ENCODE measurements at regions not wholly inside any gene's neighbourhood (a gene's known extent, or its start where the extent isn't known, plus 50 kb on each side); places are given as distances from the start of the nearest gene placed in this dataset.
"Not testable (repeated sequence)": the region's sequence is repeated elsewhere in the genome, so short reads cannot be mapped to it uniquely, and the experiment has no call there.

DNA sequence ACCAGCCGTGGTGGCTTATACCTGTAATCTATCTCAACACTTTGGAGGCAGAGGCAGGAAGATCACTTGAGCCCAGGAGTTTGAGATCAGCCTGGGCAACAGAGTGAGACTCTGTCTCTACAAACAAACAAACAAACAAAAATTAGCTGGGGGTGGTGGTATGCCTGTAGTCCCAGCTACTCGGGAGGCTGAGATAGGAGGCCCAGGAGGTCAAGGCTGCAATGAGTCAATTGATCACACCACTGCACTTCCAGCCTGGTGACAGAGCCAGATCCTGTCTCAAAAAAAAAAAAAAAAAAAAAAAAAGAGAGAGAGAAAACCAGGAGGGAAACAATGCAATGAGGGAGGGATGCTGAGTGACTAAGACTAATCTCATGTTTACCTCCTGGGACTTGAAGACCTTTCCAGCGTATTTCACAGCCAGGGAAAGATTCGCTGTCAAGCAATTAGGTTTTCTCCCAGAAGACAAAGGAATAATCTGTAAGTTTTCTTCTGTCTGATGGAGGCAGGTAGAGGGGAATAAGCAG lies 51.1 kb upstream of the MIER3 start:
- in situ Hi-C loops (cut with MboI; ENCODE audit: low pct_unique_long_range_greater_than_20kb, low sequenced_read_pairs, unreplicated experiment), result no loop called here
- no peak for DNase-seq (ENCODE audit: low spot score)
- TF ChIP-seq, protein P1, sequence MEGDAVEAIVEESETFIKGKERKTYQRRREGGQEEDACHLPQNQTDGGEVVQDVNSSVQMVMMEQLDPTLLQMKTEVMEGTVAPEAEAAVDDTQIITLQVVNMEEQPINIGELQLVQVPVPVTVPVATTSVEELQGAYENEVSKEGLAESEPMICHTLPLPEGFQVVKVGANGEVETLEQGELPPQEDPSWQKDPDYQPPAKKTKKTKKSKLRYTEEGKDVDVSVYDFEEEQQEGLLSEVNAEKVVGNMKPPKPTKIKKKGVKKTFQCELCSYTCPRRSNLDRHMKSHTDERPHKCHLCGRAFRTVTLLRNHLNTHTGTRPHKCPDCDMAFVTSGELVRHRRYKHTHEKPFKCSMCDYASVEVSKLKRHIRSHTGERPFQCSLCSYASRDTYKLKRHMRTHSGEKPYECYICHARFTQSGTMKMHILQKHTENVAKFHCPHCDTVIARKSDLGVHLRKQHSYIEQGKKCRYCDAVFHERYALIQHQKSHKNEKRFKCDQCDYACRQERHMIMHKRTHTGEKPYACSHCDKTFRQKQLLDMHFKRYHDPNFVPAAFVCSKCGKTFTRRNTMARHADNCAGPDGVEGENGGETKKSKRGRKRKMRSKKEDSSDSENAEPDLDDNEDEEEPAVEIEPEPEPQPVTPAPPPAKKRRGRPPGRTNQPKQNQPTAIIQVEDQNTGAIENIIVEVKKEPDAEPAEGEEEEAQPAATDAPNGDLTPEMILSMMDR (IDR thresholded peaks at IDR 0.05; ENCODE audit: extremely low read depth, insufficient read depth, missing control alignments), result no peak

- in situ Hi-C loops (cut with MboI; ENCODE audit: low pct_unique_long_range_greater_than_20kb, low sequenced_read_pairs, unreplicated experiment); DNase-seq (ENCODE audit: low spot score): not testable (repeated sequence)
These were observed 51.6 kb upstream of the MIER3 start for GRCh38 chr5:57003566-57003965.

DNA sequence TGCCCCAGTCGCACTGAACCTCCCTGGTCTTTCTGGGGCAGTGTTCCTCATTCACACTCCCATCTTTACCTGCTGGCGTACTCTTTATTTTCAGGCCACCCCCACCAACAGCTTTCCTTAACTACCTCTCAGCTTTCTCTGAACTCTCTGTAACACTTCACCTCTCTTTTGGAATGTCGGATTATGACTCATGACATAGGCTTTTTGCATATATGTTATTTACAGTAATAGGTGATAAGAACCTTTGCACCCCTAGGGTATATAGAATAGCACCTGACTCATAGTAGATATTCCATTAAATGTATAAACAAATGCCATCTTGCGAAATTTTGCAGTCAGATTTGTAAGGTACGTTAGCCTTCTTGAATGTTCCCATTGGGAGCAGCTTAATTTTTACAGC lies 52.9 kb upstream of the MIER3 start:
- in situ Hi-C loops (cut with MboI; ENCODE audit: low pct_unique_long_range_greater_than_20kb, low sequenced_read_pairs, unreplicated experiment), result no loop called here
- TF ChIP-seq, protein P1 (IDR thresholded peaks at IDR 0.05; ENCODE audit: extremely low read depth, insufficient read depth, missing control alignments), result no peak
- DNase-seq (ENCODE audit: low spot score), result no peak

- TF ChIP-seq, protein P1 (IDR thresholded peaks at IDR 0.05; ENCODE audit: extremely low read depth, insufficient read depth, missing control alignments), result no peak
- in situ Hi-C loops (cut with MboI; ENCODE audit: low pct_unique_long_range_greater_than_20kb, low sequenced_read_pairs, unreplicated experiment), result no loop called here
- DNase-seq (ENCODE audit: low spot score), result no peak
These were observed 55.4 kb upstream of the MIER3 start for GRCh38 chr5:57007344-57007743.

GRCh38 chr5:57009811-57010210 lies 57.9 kb upstream of the MIER3 start:
- in situ Hi-C loops (cut with MboI; ENCODE audit: low pct_unique_long_range_greater_than_20kb, low sequenced_read_pairs, unreplicated experiment), result no loop called here
- no peak for DNase-seq (ENCODE audit: low spot score)
- TF ChIP-seq, protein P1 (IDR thresholded peaks at IDR 0.05; ENCODE audit: extremely low read depth, insufficient read depth, missing control alignments), result no peak

DNA sequence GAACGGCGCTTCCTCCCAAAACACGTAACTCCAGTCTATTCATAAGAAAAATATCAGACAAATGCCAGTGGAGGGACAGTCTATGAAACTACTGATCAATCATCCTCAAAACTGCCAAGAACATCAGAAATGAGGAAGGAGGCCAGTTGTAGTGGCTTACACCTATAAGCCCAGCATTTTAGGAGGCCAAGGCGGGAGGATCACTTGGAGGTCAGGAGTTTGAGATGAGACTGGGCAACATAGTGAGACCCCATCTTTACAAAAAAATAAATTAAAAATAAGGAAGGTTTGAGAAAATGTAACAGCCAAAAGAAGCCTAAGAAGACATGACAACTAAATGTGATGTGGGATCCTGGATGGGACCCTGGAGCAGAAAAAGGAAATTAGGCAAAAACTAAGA lies 58.9 kb upstream of the MIER3 start:
- in situ Hi-C loops (cut with MboI; ENCODE audit: low pct_unique_long_range_greater_than_20kb, low sequenced_read_pairs, unreplicated experiment), result no loop called here
- TF ChIP-seq, protein P1 (IDR thresholded peaks at IDR 0.05; ENCODE audit: extremely low read depth, insufficient read depth, missing control alignments), result no peak
- no peak for DNase-seq (ENCODE audit: low spot score)

DNA sequence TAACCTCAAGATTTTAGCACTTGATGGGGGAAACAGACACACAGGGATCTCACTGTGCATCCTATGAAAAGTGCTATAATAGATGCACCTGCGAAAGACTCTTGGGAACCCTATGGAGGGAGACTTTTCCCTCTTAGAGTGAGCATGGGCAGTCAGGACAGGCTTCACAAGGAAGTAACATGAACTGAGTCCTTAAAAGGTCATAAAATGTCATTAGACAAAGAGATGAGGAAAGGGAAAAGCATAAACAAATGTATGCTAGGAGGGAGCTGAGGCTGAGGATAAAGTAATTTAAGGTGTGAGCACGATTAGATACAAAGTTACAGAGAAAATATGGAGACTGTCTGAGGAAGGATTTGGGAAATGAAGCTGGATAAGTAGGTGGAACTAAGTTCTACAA lies 60.6 kb upstream of the MIER3 start:
- in situ Hi-C loops (cut with MboI; ENCODE audit: low pct_unique_long_range_greater_than_20kb, low sequenced_read_pairs, unreplicated experiment), result no loop called here
- no peak for DNase-seq (ENCODE audit: low spot score)
- TF ChIP-seq, protein P1 (IDR thresholded peaks at IDR 0.05; ENCODE audit: extremely low read depth, insufficient read depth, missing control alignments), result no peak
